ENCODE measurements at regions not wholly inside any gene's neighbourhood (a gene's known extent, or its start where the extent isn't known, plus 50 kb on each side); places are given as distances from the start of the nearest gene placed in this dataset.
A peak's percentile ranks its signal among the peaks of the same experiment; 100 is the strongest.

DNA sequence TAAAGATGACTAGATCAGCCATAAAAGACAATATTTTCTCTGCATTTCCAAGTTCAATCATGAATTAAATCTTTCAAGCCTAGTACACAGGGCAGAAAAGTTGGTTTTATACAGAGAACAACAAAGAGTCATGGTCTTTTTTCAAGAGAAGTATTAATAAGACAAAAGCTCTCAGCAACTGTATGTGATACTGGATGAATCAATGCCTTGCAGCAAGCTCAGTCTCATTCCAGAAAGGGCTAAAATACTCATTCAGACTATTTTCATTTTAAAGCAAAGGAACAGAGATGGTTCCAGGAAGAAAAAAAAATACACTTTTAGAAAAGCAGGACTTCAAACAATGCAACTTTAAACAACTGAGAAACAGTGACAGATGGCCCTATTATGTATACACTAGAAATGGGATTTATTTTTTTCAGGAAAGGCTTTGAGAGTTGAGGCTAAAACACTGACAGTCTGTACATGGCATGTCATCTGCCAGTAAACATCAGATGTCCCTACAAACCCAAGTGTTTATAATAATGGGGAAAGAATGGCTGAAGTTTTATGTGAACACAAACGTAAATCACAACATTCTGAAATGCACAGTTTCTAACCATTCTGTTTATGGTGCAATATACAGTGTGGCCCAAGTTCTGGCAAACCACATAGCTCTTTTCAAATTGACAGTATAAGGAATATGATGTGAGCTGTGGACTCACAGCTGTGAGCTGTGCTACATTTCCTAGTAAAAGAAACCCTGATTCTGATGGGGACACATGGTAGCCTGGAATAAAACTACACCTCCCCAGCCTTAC lies 114.3 kb upstream of the DST start:
- H3K4me3 ChIP-seq (IDR thresholded peaks at IDR 0.05; ENCODE audit: insufficient read depth, low read depth, low read length): no peak overlapping the region
- H3K79me2 ChIP-seq (ENCODE audit: insufficient read depth, low read depth): peaks cover 97% of the 10 kb centered on the region
- no peaks in the 10 kb centered on the region for H3K27me3 ChIP-seq (ENCODE audit: insufficient read depth, low read depth)
- no peak overlapping the region for H2AFZ ChIP-seq (ENCODE audit: low read depth)
- H3K36me3 ChIP-seq (ENCODE audit: insufficient read depth): no peaks in the 10 kb centered on the region
- no peak overlapping the region; the same call in 1 of the 2 replicates for H3K9ac ChIP-seq
- H4K20me1 ChIP-seq (ENCODE audit: insufficient read depth): peaks cover 4% of the 10 kb centered on the region; the same call in 1 of the 2 replicates
- TF ChIP-seq, protein P1, sequence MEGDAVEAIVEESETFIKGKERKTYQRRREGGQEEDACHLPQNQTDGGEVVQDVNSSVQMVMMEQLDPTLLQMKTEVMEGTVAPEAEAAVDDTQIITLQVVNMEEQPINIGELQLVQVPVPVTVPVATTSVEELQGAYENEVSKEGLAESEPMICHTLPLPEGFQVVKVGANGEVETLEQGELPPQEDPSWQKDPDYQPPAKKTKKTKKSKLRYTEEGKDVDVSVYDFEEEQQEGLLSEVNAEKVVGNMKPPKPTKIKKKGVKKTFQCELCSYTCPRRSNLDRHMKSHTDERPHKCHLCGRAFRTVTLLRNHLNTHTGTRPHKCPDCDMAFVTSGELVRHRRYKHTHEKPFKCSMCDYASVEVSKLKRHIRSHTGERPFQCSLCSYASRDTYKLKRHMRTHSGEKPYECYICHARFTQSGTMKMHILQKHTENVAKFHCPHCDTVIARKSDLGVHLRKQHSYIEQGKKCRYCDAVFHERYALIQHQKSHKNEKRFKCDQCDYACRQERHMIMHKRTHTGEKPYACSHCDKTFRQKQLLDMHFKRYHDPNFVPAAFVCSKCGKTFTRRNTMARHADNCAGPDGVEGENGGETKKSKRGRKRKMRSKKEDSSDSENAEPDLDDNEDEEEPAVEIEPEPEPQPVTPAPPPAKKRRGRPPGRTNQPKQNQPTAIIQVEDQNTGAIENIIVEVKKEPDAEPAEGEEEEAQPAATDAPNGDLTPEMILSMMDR (conservative IDR thresholded peaks at IDR 0.05; ENCODE audit: low read depth, low read length): no peak
- H3K4me2 ChIP-seq: peak overlapping the region; percentile 46
- H3K27ac ChIP-seq: peak overlapping the region; percentile 88
- peaks cover 100% of the 10 kb centered on the region for H3K4me1 ChIP-seq (ENCODE audit: low read depth, poor library complexity, severe bottlenecking)

DNA sequence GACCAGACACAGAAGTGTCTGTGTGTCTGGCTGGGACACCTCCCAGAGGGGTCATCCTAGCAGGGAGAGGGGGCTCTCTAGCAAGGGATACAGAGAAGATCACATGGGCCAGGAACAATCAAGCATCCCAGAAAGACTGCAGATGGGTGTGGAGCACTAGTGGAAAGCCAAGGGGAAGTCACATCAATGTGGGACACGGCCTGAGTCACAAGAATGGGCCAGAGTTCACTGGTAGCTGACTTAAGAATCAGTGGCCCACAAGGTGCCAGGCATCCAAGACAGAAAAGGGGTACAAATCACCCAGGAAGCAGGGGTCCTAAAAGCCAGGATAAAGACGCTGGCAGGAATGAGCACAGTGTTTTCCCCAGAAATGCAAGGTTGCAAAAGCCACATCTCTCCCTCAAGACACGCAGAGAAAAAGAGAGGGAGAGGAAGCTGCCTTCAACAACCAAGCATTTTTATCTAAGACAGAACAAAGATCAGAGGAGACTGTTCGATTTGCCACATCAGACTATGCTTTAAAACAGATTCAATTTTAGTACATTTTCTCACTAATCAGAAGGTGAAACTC lies 113.6 kb upstream of the DST start:
- peak overlapping the region; percentile 88; the same call in 1 of the 2 replicates for H3K27ac ChIP-seq
- H3K79me2 ChIP-seq (ENCODE audit: insufficient read depth, low read depth): peaks cover 97% of the 10 kb centered on the region
- H2AFZ ChIP-seq (ENCODE audit: low read depth): no peak overlapping the region
- peak overlapping the region; percentile 46 for H3K4me2 ChIP-seq
- H3K9ac ChIP-seq: no peak overlapping the region
- H3K36me3 ChIP-seq (ENCODE audit: insufficient read depth): no peaks in the 10 kb centered on the region
- TF ChIP-seq, protein P1 (conservative IDR thresholded peaks at IDR 0.05; ENCODE audit: low read depth, low read length): no peak
- no peak overlapping the region for H3K4me3 ChIP-seq (IDR thresholded peaks at IDR 0.05; ENCODE audit: insufficient read depth, low read depth, low read length)
- peaks cover 100% of the 10 kb centered on the region for H3K4me1 ChIP-seq (ENCODE audit: low read depth, poor library complexity, severe bottlenecking)
- peaks cover 4% of the 10 kb centered on the region; the same call in 1 of the 2 replicates for H4K20me1 ChIP-seq (ENCODE audit: insufficient read depth)
- H3K27me3 ChIP-seq (ENCODE audit: insufficient read depth, low read depth): no peaks in the 10 kb centered on the region

DNA sequence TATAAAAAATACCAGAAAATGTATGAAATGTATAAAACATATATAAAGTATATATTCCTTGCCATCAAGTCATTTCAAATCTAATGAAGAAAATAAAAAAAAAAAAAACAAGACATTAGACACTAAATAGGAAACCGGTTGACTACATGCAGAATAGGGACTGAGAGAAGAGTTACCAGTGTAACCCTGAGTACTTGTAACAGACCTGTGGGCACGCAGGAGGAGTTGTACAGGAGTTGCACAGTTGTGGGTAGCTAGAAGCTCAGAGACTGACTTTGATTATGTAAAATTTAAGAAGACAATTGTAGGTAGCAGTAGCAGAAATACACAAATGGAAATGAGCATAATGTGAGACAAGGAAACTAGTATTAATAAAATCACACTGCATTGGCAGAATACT lies 112.4 kb upstream of the DST start:
- Histone ChIP-seq H3K9ac (no peak overlapping the region), H2AFZ (ENCODE audit: low read depth) (no peak overlapping the region), H3K27ac (no peak overlapping the region), H3K4me1 (ENCODE audit: low read depth, poor library complexity, severe bottlenecking) (peaks cover 100% of the 10 kb centered on the region), H3K4me2 (peak overlapping the region; percentile 37; the same call in 1 of the 2 replicates), H3K4me3 (IDR thresholded peaks at IDR 0.05; ENCODE audit: insufficient read depth, low read depth, low read length) (no peak overlapping the region), H3K79me2 (ENCODE audit: insufficient read depth, low read depth) (peaks cover 97% of the 10 kb centered on the region), H3K36me3 (ENCODE audit: insufficient read depth) (no peaks in the 10 kb centered on the region), H4K20me1 (ENCODE audit: insufficient read depth) (peaks cover 7% of the 10 kb centered on the region; the same call in 1 of the 2 replicates), H3K27me3 (ENCODE audit: insufficient read depth, low read depth) (no peaks in the 10 kb centered on the region)
- TF ChIP-seq, protein P1 (conservative IDR thresholded peaks at IDR 0.05; ENCODE audit: low read depth, low read length): no peak

DNA sequence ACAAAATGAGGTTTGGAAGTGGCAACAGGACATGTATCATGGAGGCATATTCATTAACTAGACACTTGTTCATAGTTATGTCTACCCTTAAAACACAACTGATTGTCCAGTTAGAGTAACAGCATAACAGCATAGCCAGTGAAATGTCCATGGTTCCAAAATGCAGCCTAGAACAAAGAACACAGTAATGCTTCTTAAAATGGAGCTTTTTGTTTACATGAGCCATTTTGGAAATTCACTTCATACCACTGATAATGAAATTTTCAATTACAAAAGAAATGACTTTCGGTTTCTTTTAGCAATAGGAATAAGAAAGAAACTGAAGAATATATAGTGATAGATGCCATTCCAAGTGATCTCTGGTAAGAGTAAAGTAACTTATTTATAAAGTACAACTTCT lies 111.1 kb upstream of the DST start:
- Histone ChIP-seq H2AFZ (ENCODE audit: low read depth) (no peak overlapping the region), H3K27ac (no peak overlapping the region), H3K36me3 (ENCODE audit: insufficient read depth) (no peaks in the 10 kb centered on the region), H3K4me3 (IDR thresholded peaks at IDR 0.05; ENCODE audit: insufficient read depth, low read depth, low read length) (no peak overlapping the region), H4K20me1 (ENCODE audit: insufficient read depth) (peaks cover 16% of the 10 kb centered on the region; the same call in 1 of the 2 replicates), H3K4me1 (ENCODE audit: low read depth, poor library complexity, severe bottlenecking) (peaks cover 100% of the 10 kb centered on the region), H3K79me2 (ENCODE audit: insufficient read depth, low read depth) (peaks cover 97% of the 10 kb centered on the region), H3K27me3 (ENCODE audit: insufficient read depth, low read depth) (no peaks in the 10 kb centered on the region), H3K4me2 (peak overlapping the region; percentile 37; the same call in 1 of the 2 replicates), H3K9ac (no peak overlapping the region)
- TF ChIP-seq, protein P1 (conservative IDR thresholded peaks at IDR 0.05; ENCODE audit: low read depth, low read length): no peak

Measured in KMS-11 (cell line).